ENCODE measurements at regions not wholly inside any gene's neighbourhood (a gene's known extent, or its start where the extent isn't known, plus 50 kb on each side); places are given as distances from the start of the nearest gene placed in this dataset.

GRCh38 chr2:80706951-80707350, 402.4 kb upstream of the LRRTM1 start:
- TF ChIP-seq, protein P1, sequence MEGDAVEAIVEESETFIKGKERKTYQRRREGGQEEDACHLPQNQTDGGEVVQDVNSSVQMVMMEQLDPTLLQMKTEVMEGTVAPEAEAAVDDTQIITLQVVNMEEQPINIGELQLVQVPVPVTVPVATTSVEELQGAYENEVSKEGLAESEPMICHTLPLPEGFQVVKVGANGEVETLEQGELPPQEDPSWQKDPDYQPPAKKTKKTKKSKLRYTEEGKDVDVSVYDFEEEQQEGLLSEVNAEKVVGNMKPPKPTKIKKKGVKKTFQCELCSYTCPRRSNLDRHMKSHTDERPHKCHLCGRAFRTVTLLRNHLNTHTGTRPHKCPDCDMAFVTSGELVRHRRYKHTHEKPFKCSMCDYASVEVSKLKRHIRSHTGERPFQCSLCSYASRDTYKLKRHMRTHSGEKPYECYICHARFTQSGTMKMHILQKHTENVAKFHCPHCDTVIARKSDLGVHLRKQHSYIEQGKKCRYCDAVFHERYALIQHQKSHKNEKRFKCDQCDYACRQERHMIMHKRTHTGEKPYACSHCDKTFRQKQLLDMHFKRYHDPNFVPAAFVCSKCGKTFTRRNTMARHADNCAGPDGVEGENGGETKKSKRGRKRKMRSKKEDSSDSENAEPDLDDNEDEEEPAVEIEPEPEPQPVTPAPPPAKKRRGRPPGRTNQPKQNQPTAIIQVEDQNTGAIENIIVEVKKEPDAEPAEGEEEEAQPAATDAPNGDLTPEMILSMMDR (conservative IDR thresholded peaks at IDR 0.05; ENCODE audit: low read length) = no peak
- TF ChIP-seq EZH2phosphoT487 (IDR thresholded peaks at IDR 0.05; ENCODE audit: borderline replicate concordance) = no peak
- Histone ChIP-seq H3F3A (ENCODE audit: low read depth) (no peaks in the 10 kb centered on the region), H3K4me1 (ENCODE audit: insufficient read depth, low read length, poor library complexity, severe bottlenecking) (no peaks in the 10 kb centered on the region), H3K9me2 (replicated peaks; ENCODE audit: low read depth, low read length) (no peaks in the 10 kb centered on the region), H3K79me2 (ENCODE audit: insufficient read depth, low read length) (no peaks in the 10 kb centered on the region), H3K27me3 (ENCODE audit: insufficient read depth, low read length, poor library complexity, severe bottlenecking) (no peaks in the 10 kb centered on the region), H3K36me3 (ENCODE audit: insufficient read depth, low read length) (no peaks in the 10 kb centered on the region), H4K20me1 (ENCODE audit: insufficient read depth, low read length, poor library complexity, severe bottlenecking) (no peaks in the 10 kb centered on the region), H3K9me3 (ENCODE audit: insufficient read depth, low read depth, low read length) (no peaks in the 10 kb centered on the region), H2AFZ (ENCODE audit: low read length) (no peak overlapping the region), H3K4me3 (ENCODE audit: low read length, poor library complexity, severe bottlenecking) (no peak overlapping the region), H3K4me2 (ENCODE audit: low read depth, low read length, poor library complexity, severe bottlenecking) (no peak overlapping the region), H3K9ac (ENCODE audit: low read depth, low read length, poor library complexity, severe bottlenecking) (no peak overlapping the region)

DNA sequence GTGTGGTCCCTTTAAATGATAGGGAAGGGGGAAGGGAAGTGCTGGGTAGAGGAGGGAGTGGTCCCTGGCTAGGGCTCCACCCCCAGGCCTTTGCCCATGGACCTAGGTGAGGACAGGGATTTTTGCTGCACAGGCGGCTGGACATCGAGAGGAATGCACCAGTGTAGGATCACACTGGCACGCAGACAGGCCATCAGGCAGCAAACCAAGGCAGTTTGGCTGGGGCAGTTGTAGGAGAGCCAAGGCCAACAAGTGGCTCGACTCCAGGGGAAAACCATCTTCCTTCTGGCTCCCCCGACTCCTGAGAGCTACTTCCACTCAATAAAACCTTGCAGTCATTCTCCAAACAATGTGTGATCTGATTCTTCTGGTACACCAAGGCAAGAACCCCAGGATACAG, 402.0 kb upstream of the LRRTM1 start:
- no peak overlapping the region for H3K4me2 ChIP-seq (ENCODE audit: low read depth, low read length, poor library complexity, severe bottlenecking)
- H3F3A ChIP-seq (ENCODE audit: low read depth) = no peaks in the 10 kb centered on the region
- H3K27me3 ChIP-seq (ENCODE audit: insufficient read depth, low read length, poor library complexity, severe bottlenecking) = no peaks in the 10 kb centered on the region
- TF ChIP-seq EZH2phosphoT487 (IDR thresholded peaks at IDR 0.05; ENCODE audit: borderline replicate concordance) = no peak
- TF ChIP-seq, protein P1 (conservative IDR thresholded peaks at IDR 0.05; ENCODE audit: low read length) = no peak
- H4K20me1 ChIP-seq (ENCODE audit: insufficient read depth, low read length, poor library complexity, severe bottlenecking) = no peaks in the 10 kb centered on the region
- H3K9me2 ChIP-seq (replicated peaks; ENCODE audit: low read depth, low read length) = no peaks in the 10 kb centered on the region
- H3K9ac ChIP-seq (ENCODE audit: low read depth, low read length, poor library complexity, severe bottlenecking) = no peak overlapping the region
- H3K4me1 ChIP-seq (ENCODE audit: insufficient read depth, low read length, poor library complexity, severe bottlenecking) = no peaks in the 10 kb centered on the region
- H2AFZ ChIP-seq (ENCODE audit: low read length) = no peak overlapping the region
- no peak overlapping the region for H3K4me3 ChIP-seq (ENCODE audit: low read length, poor library complexity, severe bottlenecking)
- H3K9me3 ChIP-seq (ENCODE audit: insufficient read depth, low read depth, low read length) = no peaks in the 10 kb centered on the region
- H3K79me2 ChIP-seq (ENCODE audit: insufficient read depth, low read length) = no peaks in the 10 kb centered on the region
- no peaks in the 10 kb centered on the region for H3K36me3 ChIP-seq (ENCODE audit: insufficient read depth, low read length)

DNA sequence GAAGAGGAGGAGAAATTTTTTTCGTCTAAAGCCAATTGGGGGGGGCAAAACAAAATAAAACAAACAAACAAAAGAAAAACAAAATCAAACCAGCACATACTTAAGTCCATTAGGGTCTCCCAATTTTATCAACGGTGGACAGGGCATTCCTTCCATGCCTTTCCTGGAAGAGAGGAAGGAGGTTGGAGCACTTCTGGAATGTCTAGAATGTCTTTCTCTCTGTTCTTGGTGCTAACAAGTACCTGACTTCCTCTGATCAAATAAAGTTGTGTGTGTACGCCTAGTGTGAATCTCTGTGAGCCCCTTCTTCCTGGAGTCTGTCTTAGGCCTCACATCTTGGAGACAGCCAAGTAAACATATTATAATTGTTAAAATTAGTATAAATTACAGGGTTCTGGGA, 399.0 kb upstream of the LRRTM1 start:
- Histone ChIP-seq H3K4me2 (ENCODE audit: low read depth, low read length, poor library complexity, severe bottlenecking) (no peak overlapping the region), H3F3A (ENCODE audit: low read depth) (no peaks in the 10 kb centered on the region), H4K20me1 (ENCODE audit: insufficient read depth, low read length, poor library complexity, severe bottlenecking) (no peaks in the 10 kb centered on the region), H3K9ac (ENCODE audit: low read depth, low read length, poor library complexity, severe bottlenecking) (no peak overlapping the region), H2AFZ (ENCODE audit: low read length) (no peak overlapping the region), H3K79me2 (ENCODE audit: insufficient read depth, low read length) (no peaks in the 10 kb centered on the region), H3K4me3 (ENCODE audit: low read length, poor library complexity, severe bottlenecking) (no peak overlapping the region), H3K36me3 (ENCODE audit: insufficient read depth, low read length) (no peaks in the 10 kb centered on the region), H3K9me3 (ENCODE audit: insufficient read depth, low read depth, low read length) (no peaks in the 10 kb centered on the region), H3K27me3 (ENCODE audit: insufficient read depth, low read length, poor library complexity, severe bottlenecking) (no peaks in the 10 kb centered on the region), H3K4me1 (ENCODE audit: insufficient read depth, low read length, poor library complexity, severe bottlenecking) (no peaks in the 10 kb centered on the region), H3K9me2 (replicated peaks; ENCODE audit: low read depth, low read length) (no peaks in the 10 kb centered on the region)
- TF ChIP-seq, protein P1 (conservative IDR thresholded peaks at IDR 0.05; ENCODE audit: low read length) = no peak
- TF ChIP-seq EZH2phosphoT487 (IDR thresholded peaks at IDR 0.05; ENCODE audit: borderline replicate concordance) = no peak

All from Loucy (cell line).